H7 (cell line): ENCODE measurements at regions not wholly inside any gene's neighbourhood (a gene's known extent, or its start where the extent isn't known, plus 50 kb on each side); places are given as distances from the start of the nearest gene placed in this dataset.

Experiments used
- DNase-seq: peaks from one replicate; pipeline ENCODE4 v3.0.0; 2012
- H3K27me3 ChIP-seq: 2 replicates; pipeline ENCODE4 v1.6.0; 2011; ENCODE audit warnings: mild to moderate bottlenecking, low read length; ENCODE audit not compliant: control insufficient read depth, insufficient read depth
- H3K36me3 ChIP-seq: replicated peaks from 2 replicates; pipeline ENCODE4 v1.5.1; 2011; ENCODE audit warnings: low read length; ENCODE audit not compliant: control insufficient read depth, insufficient read depth
- H3K4me3 ChIP-seq: 2 replicates; pipeline ENCODE4 v1.5.1; 2011; ENCODE audit warnings: low read depth, mild to moderate bottlenecking, control low read depth, low read length, moderate library complexity; ENCODE audit not compliant: insufficient read depth

- Histone ChIP-seq H3K27me3 (no peaks in the 10 kb centered on the region), H3K4me3 (no peak overlapping the region), H3K36me3 (no peaks in the 10 kb centered on the region)
- no peak for DNase-seq
These were observed 391.5 kb upstream of the MIR17HG start for GRCh38 chr13:90956031-90956430.

GRCh38 chr13:90958866-90959265 lies 388.6 kb upstream of the MIR17HG start:
- Histone ChIP-seq H3K36me3 (no peaks in the 10 kb centered on the region), H3K4me3 (no peak overlapping the region), H3K27me3 (no peaks in the 10 kb centered on the region)
- no peak for DNase-seq

GRCh38 chr13:90968166-90968904 lies 379.2 kb upstream of the MIR17HG start:
- DNase-seq: peak; percentile 4

GRCh38 chr13:90974249-90974975 lies 373.1 kb upstream of the MIR17HG start:
- Histone ChIP-seq H3K27me3 (no peaks in the 10 kb centered on the region), H3K4me3 (no peak overlapping the region), H3K36me3 (no peaks in the 10 kb centered on the region)
- DNase-seq: no peak

More at GRCh38 chr13:90968166-90968904, 379.2 kb upstream of the MIR17HG start:
- Histone ChIP-seq H3K4me3 (no peak overlapping the region), H3K36me3 (no peaks in the 10 kb centered on the region), H3K27me3 (no peaks in the 10 kb centered on the region)

- no peaks in the 10 kb centered on the region for H3K36me3 ChIP-seq
- H3K27me3 ChIP-seq: no peaks in the 10 kb centered on the region
- H3K4me3 ChIP-seq: no peak overlapping the region
- DNase-seq: no peak
These were observed 368.4 kb upstream of the MIR17HG start for GRCh38 chr13:90979059-90979458.

GRCh38 chr13:90984756-90985155 lies 362.7 kb upstream of the MIR17HG start:
- Histone ChIP-seq H3K27me3 (no peaks in the 10 kb centered on the region), H3K4me3 (no peak overlapping the region), H3K36me3 (no peaks in the 10 kb centered on the region)
- DNase-seq: no peak

GRCh38 chr13:90995001-90995400 lies 352.5 kb upstream of the MIR17HG start:
- no peak overlapping the region for H3K4me3 ChIP-seq
- no peaks in the 10 kb centered on the region for H3K27me3 ChIP-seq
- H3K36me3 ChIP-seq: no peaks in the 10 kb centered on the region
- no peak for DNase-seq

GRCh38 chr13:90995614-90996013 lies 351.9 kb upstream of the MIR17HG start:
- no peak for DNase-seq
- Histone ChIP-seq H3K4me3 (no peak overlapping the region), H3K27me3 (no peaks in the 10 kb centered on the region), H3K36me3 (no peaks in the 10 kb centered on the region)

GRCh38 chr13:90997951-90998350 lies 349.5 kb upstream of the MIR17HG start:
- no peaks in the 10 kb centered on the region for H3K36me3 ChIP-seq
- no peak overlapping the region for H3K4me3 ChIP-seq
- H3K27me3 ChIP-seq: no peaks in the 10 kb centered on the region
- DNase-seq: no peak

- Histone ChIP-seq H3K36me3 (no peaks in the 10 kb centered on the region), H3K27me3 (no peaks in the 10 kb centered on the region), H3K4me3 (no peak overlapping the region)
- no peak for DNase-seq
These were observed 348.1 kb upstream of the MIR17HG start for GRCh38 chr13:90999401-90999800.

GRCh38 chr13:91001371-91001770 lies 346.1 kb upstream of the MIR17HG start:
- Histone ChIP-seq H3K36me3 (no peaks in the 10 kb centered on the region), H3K4me3 (no peak overlapping the region), H3K27me3 (no peaks in the 10 kb centered on the region)
- DNase-seq: no peak

GRCh38 chr13:91014696-91015095 lies 332.8 kb upstream of the MIR17HG start:
- H3K4me3 ChIP-seq: no peak overlapping the region
- no peak for DNase-seq
- H3K36me3 ChIP-seq: no peaks in the 10 kb centered on the region
- H3K27me3 ChIP-seq: no peaks in the 10 kb centered on the region

- no peaks in the 10 kb centered on the region for H3K27me3 ChIP-seq
- DNase-seq: peak; percentile 49
- no peak overlapping the region for H3K4me3 ChIP-seq
- H3K36me3 ChIP-seq: no peaks in the 10 kb centered on the region
These were observed 330.3 kb upstream of the MIR17HG start for GRCh38 chr13:91017031-91017668.

GRCh38 chr13:91017669-91018053 lies 329.8 kb upstream of the MIR17HG start:
- no peak for DNase-seq
- Histone ChIP-seq H3K36me3 (no peaks in the 10 kb centered on the region), H3K4me3 (no peak overlapping the region), H3K27me3 (no peaks in the 10 kb centered on the region)

GRCh38 chr13:91020461-91021034 lies 326.9 kb upstream of the MIR17HG start:
- no peaks in the 10 kb centered on the region for H3K36me3 ChIP-seq
- no peak overlapping the region for H3K4me3 ChIP-seq

More at GRCh38 chr13:91020461-91021034, 326.9 kb upstream of the MIR17HG start:
- no peak for DNase-seq
- H3K27me3 ChIP-seq: no peaks in the 10 kb centered on the region
